Esophagus squamous epithelium (tissue), 4 donors: ENCODE measurements at regions not wholly inside any gene's neighbourhood (a gene's known extent, or its start where the extent isn't known, plus 50 kb on each side); places are given as distances from the start of the nearest gene placed in this dataset.

Source experiments
- CTCF ChIP-seq, 6 experiments: fragments of 450-650 bp in 4 of 6; fragments of 200-600 bp in 2 of 6; sonication (generic) in 2 of 6; IDR thresholded peaks; one replicate each; pipeline ENCODE4 v1.5.1; 2016 to 2019; ENCODE audit warnings: antibody characterized with exemption in 6 of 6, mild to moderate bottlenecking in 4 of 6, moderate library complexity in 4 of 6
- POLR2A ChIP-seq, 4 donors: fragments of 450-650 bp; IDR thresholded peaks; one replicate each; pipeline ENCODE4 v1.6.1; 2017; ENCODE audit warnings: antibody characterized with exemption in 4 of 4, mild to moderate bottlenecking in 4 of 4, moderate library complexity in 3 of 4

GRCh38 chr2:4357121-4357520, 653.7 kb downstream of the DCDC2C start:
- TF ChIP-seq CTCF (IDR thresholded peaks at IDR 0.05), result no peak
- no peak for TF ChIP-seq POLR2A (IDR thresholded peaks at IDR 0.05)
